ENCODE measurements at regions not wholly inside any gene's neighbourhood (a gene's known extent, or its start where the extent isn't known, plus 50 kb on each side); places are given as distances from the start of the nearest gene placed in this dataset.

GRCh38 chr11:39220069-39220468 is 2239.4 kb downstream of the LRRC4C start:
- H3K4me3 ChIP-seq (ENCODE audit: low read depth, low read length) = no peak overlapping the region
- no peak for DNase-seq (ENCODE audit: low read depth, low spot score)
- in situ Hi-C loops (cut with HindIII; ENCODE audit: low sequenced_read_pairs) = no loop called here
- TF ChIP-seq CTCF (IDR thresholded peaks at IDR 0.05; ENCODE audit: low read depth, low read length) = no peak

- no peak overlapping the region for H3K4me3 ChIP-seq (ENCODE audit: low read depth, low read length)
- DNase-seq (ENCODE audit: low read depth, low spot score) = no peak
- TF ChIP-seq CTCF (IDR thresholded peaks at IDR 0.05; ENCODE audit: low read depth, low read length) = no peak
- in situ Hi-C loops (cut with HindIII; ENCODE audit: low sequenced_read_pairs) = no loop called here
Observed at GRCh38 chr11:39209981-39210380, 2249.5 kb downstream of the LRRC4C start.

GRCh38 chr11:39205236-39205995 is 2254.0 kb downstream of the LRRC4C start:
- no peak for DNase-seq (ENCODE audit: low read depth, low spot score)
- in situ Hi-C loops (cut with HindIII; ENCODE audit: low sequenced_read_pairs) = no loop called here
- TF ChIP-seq CTCF (IDR thresholded peaks at IDR 0.05; ENCODE audit: low read depth, low read length) = no peak
- no peak overlapping the region for H3K4me3 ChIP-seq (ENCODE audit: low read depth, low read length)

- in situ Hi-C loops (cut with HindIII; ENCODE audit: low sequenced_read_pairs) = no loop called here
- no peak overlapping the region for H3K4me3 ChIP-seq (ENCODE audit: low read depth, low read length)
- TF ChIP-seq CTCF (IDR thresholded peaks at IDR 0.05; ENCODE audit: low read depth, low read length) = no peak
- DNase-seq (ENCODE audit: low read depth, low spot score) = no peak
Observed at GRCh38 chr11:39192671-39193070, 2266.8 kb downstream of the LRRC4C start.

- no peak for DNase-seq (ENCODE audit: low read depth, low spot score)
- in situ Hi-C loops (cut with HindIII; ENCODE audit: low sequenced_read_pairs) = no loop called here
- no peak for TF ChIP-seq CTCF (IDR thresholded peaks at IDR 0.05; ENCODE audit: low read depth, low read length)
- no peak overlapping the region for H3K4me3 ChIP-seq (ENCODE audit: low read depth, low read length)
Observed at GRCh38 chr11:39190751-39191150, 2268.7 kb downstream of the LRRC4C start.

- H3K4me3 ChIP-seq (ENCODE audit: low read depth, low read length) = no peak overlapping the region
- DNase-seq (ENCODE audit: low read depth, low spot score) = no peak
- in situ Hi-C loops (cut with HindIII; ENCODE audit: low sequenced_read_pairs) = no loop called here
- TF ChIP-seq CTCF (IDR thresholded peaks at IDR 0.05; ENCODE audit: low read depth, low read length) = no peak
Observed at GRCh38 chr11:39177678-39178077, 2281.8 kb downstream of the LRRC4C start.
